Adrenal gland (tissue), 9 donors: ENCODE measurements at regions not wholly inside any gene's neighbourhood (a gene's known extent, or its start where the extent isn't known, plus 50 kb on each side); places are given as distances from the start of the nearest gene placed in this dataset.

Experiments
- DNase-seq, 7 donors: peaks; one replicate each; pipeline ENCODE4 v3.0.0-alpha.2; 2019 to 2020
- H3K27ac ChIP-seq, 5 donors: fragments of 200-600 bp; sonication (generic) in 4 of 5; 1 replicate in 3 of 5; 2 replicates in 2 of 5; pipeline versions ENCODE4 v1.5.1 to v1.8.0; 2016 to 2020; ENCODE audit warnings: mild to moderate bottlenecking in 1 of 5
- H3K27me3 ChIP-seq: fragments of 200-600 bp; 2 replicates; pipeline ENCODE4 v1.8.0; 2021
- H3K36me3 ChIP-seq, 2 donors: fragments of 200-600 bp; replicated peaks in 1 of 2; 1 replicate in 1 of 2; 2 replicates in 1 of 2; pipeline versions ENCODE4 v1.5.1 to v1.8.0; 2018 to 2022
- H3K4me1 ChIP-seq, 2 donors: fragments of 200-600 bp; replicated peaks in 1 of 2; 1 replicate in 1 of 2; 2 replicates in 1 of 2; pipeline versions ENCODE4 v1.5.1 to v1.8.0; 2018 to 2021
- H3K4me3 ChIP-seq, 4 donors: fragments of 200-600 bp; sonication (generic) in 3 of 4; one replicate each; pipeline ENCODE4 v1.5.1; 2016 to 2018
- H3K9me3 ChIP-seq, 3 donors: fragments of 200-600 bp; sonication (generic) in 1 of 3; replicated peaks in 1 of 3; 1 replicate in 2 of 3; 2 replicates in 1 of 3; pipeline versions ENCODE4 v1.5.1 to v1.8.0; 2016 to 2021
- POLR2A ChIP-seq, 2 donors: fragments of 450-650 bp; IDR thresholded peaks; one replicate each; pipeline ENCODE4 v1.6.1; 2017; ENCODE audit warnings: antibody characterized with exemption in 2 of 2, mild to moderate bottlenecking in 2 of 2, moderate library complexity in 1 of 2
- WGBS, 4 donors: extraction: QIAGEN DNeasy Blood & Tissue Kit in 2 of 4; methylation state at CpG; one replicate each; pipeline versions ENCODE4 v1.1.5 to v1.1.7; 2013 to 2017; 5-methylcytosine and 5-hydroxymethylcytosine counted together
- intact Hi-C, 2 donors: fragments of 100-400 bp; cut with DNase I; formaldehyde crosslinking; loops; one replicate each; pipeline versions ENCODE4 v1.14.1 to v1.15.0; 2022 to 2023
- TF ChIP-seq, protein P1 (sequence below), 6 experiments: fragments of 450-650 bp in 4 of 6; fragments of 200-600 bp in 2 of 6; sonication (generic) in 1 of 6; IDR thresholded peaks; 1 replicate in 5 of 6; 2 replicates in 1 of 6; pipeline versions ENCODE4 v1.5.1 to v1.8.0; 2016 to 2021; ENCODE audit warnings: antibody characterized with exemption in 6 of 6, mild to moderate bottlenecking in 2 of 6, moderate library complexity in 1 of 6
- donor health status: healthy with polysubstance abuse.
- donor health status: Bipolar disorder and iron deficiency.
- donor health status: DM: yes; HTN: yes; CAD: no.
- donor health status: DM: no; HTN: no; CAD: no.
- donor health status: DM: no; HTN: no; CAD: no.

DNA sequence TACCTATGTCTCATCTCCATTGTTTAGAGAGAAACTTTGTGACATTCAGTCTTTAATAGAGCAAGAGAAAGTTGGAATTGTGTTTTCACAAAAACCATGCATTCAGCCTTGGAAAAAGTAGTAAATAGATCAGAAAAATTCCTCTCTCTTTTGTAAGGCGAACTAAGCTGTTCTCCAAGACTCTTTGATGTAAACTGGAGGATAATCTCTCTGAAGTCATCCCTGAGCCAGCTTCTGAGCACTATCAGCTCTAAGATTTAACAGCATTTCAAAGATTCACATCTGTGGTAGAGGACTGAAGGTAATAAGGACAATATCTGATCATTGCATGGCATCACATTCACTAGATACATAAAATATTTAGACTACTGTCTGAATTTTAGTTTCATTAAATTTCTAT is 904.6 kb upstream of the ATXN8OS start:
- intact Hi-C loops = no loop called here
- H3K4me1 ChIP-seq = no peaks in the 10 kb centered on the region
- no peaks in the 10 kb centered on the region for H3K9me3 ChIP-seq
- 63 to 85% (median 71%) methylated on average over 1 of the region's 1 CpG for WGBS, 4 donors
- no peaks in the 10 kb centered on the region for H3K36me3 ChIP-seq
- no peak overlapping the region for H3K4me3 ChIP-seq
- TF ChIP-seq, protein P1, sequence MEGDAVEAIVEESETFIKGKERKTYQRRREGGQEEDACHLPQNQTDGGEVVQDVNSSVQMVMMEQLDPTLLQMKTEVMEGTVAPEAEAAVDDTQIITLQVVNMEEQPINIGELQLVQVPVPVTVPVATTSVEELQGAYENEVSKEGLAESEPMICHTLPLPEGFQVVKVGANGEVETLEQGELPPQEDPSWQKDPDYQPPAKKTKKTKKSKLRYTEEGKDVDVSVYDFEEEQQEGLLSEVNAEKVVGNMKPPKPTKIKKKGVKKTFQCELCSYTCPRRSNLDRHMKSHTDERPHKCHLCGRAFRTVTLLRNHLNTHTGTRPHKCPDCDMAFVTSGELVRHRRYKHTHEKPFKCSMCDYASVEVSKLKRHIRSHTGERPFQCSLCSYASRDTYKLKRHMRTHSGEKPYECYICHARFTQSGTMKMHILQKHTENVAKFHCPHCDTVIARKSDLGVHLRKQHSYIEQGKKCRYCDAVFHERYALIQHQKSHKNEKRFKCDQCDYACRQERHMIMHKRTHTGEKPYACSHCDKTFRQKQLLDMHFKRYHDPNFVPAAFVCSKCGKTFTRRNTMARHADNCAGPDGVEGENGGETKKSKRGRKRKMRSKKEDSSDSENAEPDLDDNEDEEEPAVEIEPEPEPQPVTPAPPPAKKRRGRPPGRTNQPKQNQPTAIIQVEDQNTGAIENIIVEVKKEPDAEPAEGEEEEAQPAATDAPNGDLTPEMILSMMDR (IDR thresholded peaks at IDR 0.05) = no peak
- TF ChIP-seq POLR2A (IDR thresholded peaks at IDR 0.05) = no peak
- H3K27me3 ChIP-seq = no peaks in the 10 kb centered on the region
- H3K27ac ChIP-seq = no peak overlapping the region
- DNase-seq = no peak

DNA sequence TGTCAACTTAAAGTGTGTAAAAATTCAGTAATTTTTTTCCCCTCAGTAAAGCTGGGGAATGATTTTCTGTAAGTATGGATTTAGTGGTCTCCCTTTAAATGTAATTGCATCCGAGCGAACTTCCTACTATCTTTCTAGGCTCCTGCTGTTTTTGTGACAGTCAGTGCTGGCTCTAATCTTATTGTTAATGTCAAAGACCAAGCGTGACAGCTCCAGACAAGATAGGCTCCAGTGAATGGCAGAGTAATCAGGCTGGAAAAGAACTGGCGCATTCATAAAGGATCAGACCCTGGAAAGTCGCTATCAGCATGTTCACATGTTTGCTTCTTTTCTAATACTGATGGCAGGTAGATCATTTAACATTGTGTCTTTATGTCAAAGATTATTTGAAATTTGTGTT is 908.0 kb upstream of the ATXN8OS start:
- intact Hi-C loops = no loop called here
- no peak overlapping the region for H3K4me3 ChIP-seq
- no peak for DNase-seq
- H3K4me1 ChIP-seq = no peaks in the 10 kb centered on the region
- H3K9me3 ChIP-seq = no peaks in the 10 kb centered on the region
- TF ChIP-seq, protein P1 (IDR thresholded peaks at IDR 0.05) = no peak
- no peak for TF ChIP-seq POLR2A (IDR thresholded peaks at IDR 0.05)
- H3K36me3 ChIP-seq = no peaks in the 10 kb centered on the region
- H3K27me3 ChIP-seq = no peaks in the 10 kb centered on the region
- H3K27ac ChIP-seq = no peak overlapping the region
- 51 to 67% (median 57%) methylated on average over 5 of the region's 5 CpGs for WGBS, 4 donors

DNA sequence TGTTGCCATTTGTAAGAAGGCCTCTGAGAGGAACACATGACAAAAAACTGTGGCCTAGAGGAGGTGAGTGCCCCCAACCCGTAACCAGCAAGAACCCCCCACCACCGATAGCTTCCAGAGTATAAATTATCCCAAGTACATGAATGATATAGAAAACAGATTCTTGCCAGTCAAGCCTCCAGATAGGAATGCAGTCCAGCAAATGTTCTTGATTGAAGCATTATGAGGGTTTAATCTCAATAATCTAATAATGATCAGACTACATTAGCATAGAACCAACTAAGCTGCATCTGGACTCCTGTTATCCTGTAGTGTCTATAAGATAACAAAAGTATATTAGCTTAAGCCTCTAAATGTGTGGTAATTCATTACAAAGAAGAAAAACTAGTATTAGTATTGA is 908.9 kb upstream of the ATXN8OS start:
- no peak for TF ChIP-seq POLR2A (IDR thresholded peaks at IDR 0.05)
- TF ChIP-seq, protein P1 (IDR thresholded peaks at IDR 0.05) = no peak
- H3K27ac ChIP-seq = no peak overlapping the region
- DNase-seq = no peak
- H3K9me3 ChIP-seq = no peaks in the 10 kb centered on the region
- no peak overlapping the region for H3K4me3 ChIP-seq
- H3K27me3 ChIP-seq = no peaks in the 10 kb centered on the region
- H3K4me1 ChIP-seq = no peaks in the 10 kb centered on the region
- intact Hi-C loops = no loop called here
- 70 to 80% (median 73%) methylated on average over 2 of the region's 2 CpGs for WGBS, 4 donors
- H3K36me3 ChIP-seq = no peaks in the 10 kb centered on the region

DNA sequence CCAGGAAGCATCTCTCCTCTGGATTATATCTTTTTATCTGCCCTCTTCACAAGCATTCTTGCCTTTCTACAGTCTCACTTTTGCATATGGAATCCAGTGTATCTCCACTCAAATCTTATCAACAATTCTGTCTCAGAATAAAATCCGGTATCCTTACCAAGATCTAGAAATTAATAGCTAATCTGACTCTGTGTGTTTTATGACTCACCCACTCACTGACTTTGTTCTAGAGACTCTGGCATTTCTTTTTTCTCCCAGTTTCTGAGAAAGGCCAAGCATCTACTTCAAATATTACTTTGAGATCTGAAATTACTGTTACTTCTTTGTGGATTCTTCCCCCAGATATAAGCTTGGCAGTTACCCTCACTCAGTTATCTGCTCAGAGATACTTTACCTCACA is 913.5 kb upstream of the ATXN8OS start:
- no peaks in the 10 kb centered on the region for H3K27me3 ChIP-seq
- TF ChIP-seq, protein P1 (IDR thresholded peaks at IDR 0.05) = no peak
- no peak for TF ChIP-seq POLR2A (IDR thresholded peaks at IDR 0.05)
- no peaks in the 10 kb centered on the region for H3K9me3 ChIP-seq
- 42 to 73% (median 55%) methylated on average over 1 of the region's 1 CpG for WGBS, 4 donors
- intact Hi-C loops = no loop called here
- no peaks in the 10 kb centered on the region for H3K4me1 ChIP-seq
- H3K4me3 ChIP-seq = no peak overlapping the region
- H3K27ac ChIP-seq = no peak overlapping the region
- no peak for DNase-seq
- H3K36me3 ChIP-seq = no peaks in the 10 kb centered on the region
